Neuronal stem cell (in vitro differentiated cells): ENCODE measurements at regions not wholly inside any gene's neighbourhood (a gene's known extent, or its start where the extent isn't known, plus 50 kb on each side); places are given as distances from the start of the nearest gene placed in this dataset.

Experiments used
- DNase-seq: peaks from one replicate; pipeline ENCODE4 v3.0.0-alpha.2; 2013; ENCODE audit warnings: low spot score
- H2AFZ ChIP-seq: one replicate; pipeline ENCODE4 v1.6.1; 2013; ENCODE audit warnings: mild to moderate bottlenecking, low read length, inconsistent platforms
- H2AK5ac ChIP-seq: 2 replicates; pipeline ENCODE4 v1.6.1; 2013; ENCODE audit warnings: low read depth, mild to moderate bottlenecking, inconsistent platforms, low read length, moderate library complexity, mixed read lengths
- H2BK120ac ChIP-seq: 2 replicates; pipeline ENCODE4 v1.6.1; 2013; ENCODE audit warnings: low read depth, mild to moderate bottlenecking, inconsistent platforms, low read length, moderate library complexity, mixed read lengths
- H2BK12ac ChIP-seq: one replicate; pipeline ENCODE4 v1.6.1; 2013; ENCODE audit warnings: low read length, inconsistent platforms
- H2BK15ac ChIP-seq: 2 replicates; pipeline ENCODE4 v1.6.1; 2013; ENCODE audit warnings: mild to moderate bottlenecking, low read length, inconsistent platforms, mixed read lengths
- H2BK5ac ChIP-seq: one replicate; pipeline ENCODE4 v1.6.1; 2013; ENCODE audit warnings: inconsistent platforms, mild to moderate bottlenecking, low read length, moderate library complexity
- H3K14ac ChIP-seq: one replicate; pipeline ENCODE4 v1.6.1; 2013; ENCODE audit warnings: low read length, inconsistent platforms
- H3K18ac ChIP-seq: 2 replicates; pipeline ENCODE4 v1.6.1; 2013; ENCODE audit warnings: low read length, inconsistent platforms
- H3K23ac ChIP-seq: 2 replicates; pipeline ENCODE4 v1.6.1; 2013; ENCODE audit warnings: low read depth, mild to moderate bottlenecking, mixed read lengths, low read length, inconsistent platforms; ENCODE audit not compliant: poor library complexity
- H3K27ac ChIP-seq: replicated peaks from 3 replicates; pipeline ENCODE4 v1.5.1; 2013; ENCODE audit warnings: low read length, inconsistent platforms
- H3K27me3 ChIP-seq, 3 experiments: 2 replicates each; pipeline ENCODE4 v1.6.1; 2013; ENCODE audit warnings: low read length in 3 of 3, mild to moderate bottlenecking in 2 of 3, inconsistent platforms in 1 of 3, low read depth in 1 of 3, mixed read lengths in 1 of 3, moderate library complexity in 1 of 3; ENCODE audit not compliant: control insufficient read depth in 3 of 3, insufficient read depth in 3 of 3
- H3K36me3 ChIP-seq, 2 donors: replicated peaks in 1 of 2; 2 replicates each; pipeline ENCODE4 v1.6.1; 2013; ENCODE audit warnings: low read length in 2 of 2; ENCODE audit not compliant: control insufficient read depth in 2 of 2, insufficient read depth in 2 of 2
- H3K4ac ChIP-seq: 2 replicates; pipeline ENCODE4 v1.6.1; 2013; ENCODE audit warnings: inconsistent platforms, mild to moderate bottlenecking, low read length, moderate library complexity
- H3K4me1 ChIP-seq, 2 donors: 1 replicate in 1 of 2; 2 replicates in 1 of 2; pipeline ENCODE4 v1.6.1; 2013; ENCODE audit warnings: low read length in 2 of 2, low read depth in 1 of 2; ENCODE audit not compliant: control insufficient read depth in 2 of 2, insufficient read depth in 1 of 2
- H3K4me2 ChIP-seq: one replicate; pipeline ENCODE4 v1.6.1; 2013; ENCODE audit warnings: mild to moderate bottlenecking, low read length, inconsistent platforms; ENCODE audit not compliant: insufficient read depth, poor library complexity, severe bottlenecking
- H3K4me3 ChIP-seq, 2 donors: 2 replicates each; pipeline ENCODE4 v1.5.1; 2013; ENCODE audit warnings: low read length in 2 of 2, mild to moderate bottlenecking in 2 of 2, inconsistent platforms in 1 of 2, moderate library complexity in 1 of 2
- H3K79me1 ChIP-seq: one replicate; pipeline ENCODE4 v1.6.1; 2013; ENCODE audit warnings: low read depth, mild to moderate bottlenecking, inconsistent platforms, low read length, moderate library complexity
- H3K9ac ChIP-seq: one replicate; pipeline ENCODE4 v1.6.1; 2013; ENCODE audit warnings: mild to moderate bottlenecking, low read depth, low read length, inconsistent platforms; ENCODE audit not compliant: poor library complexity
- H3K9me3 ChIP-seq, 2 donors: replicated peaks in 1 of 2; 2 replicates each; pipeline versions ENCODE3 to v1.6.1; 2013; ENCODE audit warnings: low read length in 2 of 2, mild to moderate bottlenecking in 2 of 2, inconsistent platforms in 1 of 2, low read depth in 1 of 2, mixed read lengths in 1 of 2, moderate library complexity in 1 of 2; ENCODE audit not compliant: control insufficient read depth in 2 of 2, insufficient read depth in 1 of 2
- H4K8ac ChIP-seq: one replicate; pipeline ENCODE4 v1.6.1; 2013; ENCODE audit warnings: low read depth, mild to moderate bottlenecking, inconsistent platforms, low read length, moderate library complexity
- H4K91ac ChIP-seq: one replicate; pipeline ENCODE4 v1.6.1; 2013; ENCODE audit warnings: low read length, low read depth, mild to moderate bottlenecking, inconsistent platforms; ENCODE audit not compliant: poor library complexity
- WGBS, 2 donors: extraction: QIAGEN DNeasy Blood & Tissue Kit; methylation state at CpG; one replicate each; pipeline ENCODE4 v1.1.7; 2013; ENCODE audit warnings: missing lambda C conversion rate in 2 of 2, mixed read lengths in 1 of 2; ENCODE audit not compliant: insufficient read length in 2 of 2, insufficient replicate concordance in 1 of 2; ENCODE audit errors: extremely low coverage in 2 of 2; 5-methylcytosine and 5-hydroxymethylcytosine counted together

GRCh38 chr20:47867831-47868230, 82.5 kb upstream of the SULF2 start:
- Histone ChIP-seq H2AFZ (no peak overlapping the region), H3K4ac (no peak overlapping the region), H3K4me3 (no peak overlapping the region), H3K18ac (peak overlapping the region; percentile 42), H4K8ac (no peak overlapping the region), H3K79me1 (no peaks in the 10 kb centered on the region), H3K4me2 (no peak overlapping the region), H4K91ac (no peak overlapping the region), H3K27me3 (peaks cover 0 to 13% (median 0%) of the 10 kb centered on the region in 3 experiments), H3K9me3 (no peaks in the 10 kb centered on the region), H3K9ac (no peak overlapping the region), H2AK5ac (peak overlapping the region; percentile 9), H2BK15ac (peak overlapping the region; percentile 5), H2BK12ac (no peak overlapping the region), H3K36me3 (no peaks in the 10 kb centered on the region), H3K14ac (no peak overlapping the region), H2BK120ac (no peak overlapping the region), H2BK5ac (no peak overlapping the region), H3K27ac (no peak overlapping the region), H3K23ac (no peak overlapping the region), H3K4me1 (no peaks in the 10 kb centered on the region)
- no CpG with 5 or more reads among the region's 15 CpGs for WGBS, 2 donors
- DNase-seq, result no peak

GRCh38 chr20:47866480-47866879, 81.2 kb upstream of the SULF2 start:
- Histone ChIP-seq H3K4me3 (no peak overlapping the region), H4K91ac (no peak overlapping the region), H3K14ac (no peak overlapping the region), H3K4me2 (no peak overlapping the region), H2AFZ (no peak overlapping the region), H3K23ac (no peak overlapping the region), H2BK5ac (no peak overlapping the region), H2BK15ac (peak overlapping the region; percentile 39), H2AK5ac (peak overlapping the region; percentile 23), H4K8ac (no peak overlapping the region), H3K4me1 (no peaks in the 10 kb centered on the region), H3K27me3 (peaks cover 0 to 10% (median 0%) of the 10 kb centered on the region in 3 experiments), H3K18ac (peak overlapping the region; percentile 23), H2BK12ac (no peak overlapping the region), H3K27ac (no peak overlapping the region), H3K9ac (no peak overlapping the region), H3K4ac (no peak overlapping the region), H3K9me3 (no peaks in the 10 kb centered on the region), H3K36me3 (no peaks in the 10 kb centered on the region), H3K79me1 (no peaks in the 10 kb centered on the region), H2BK120ac (no peak overlapping the region)
- no CpG with 5 or more reads among the region's 10 CpGs for WGBS, 2 donors
- DNase-seq, result no peak

GRCh38 chr20:47865912-47866311, 80.6 kb upstream of the SULF2 start:
- WGBS, 2 donors, result no CpG with 5 or more reads among the region's 9 CpGs
- Histone ChIP-seq H3K4me3 (no peak overlapping the region), H3K27ac (no peak overlapping the region), H3K9ac (no peak overlapping the region), H3K4me2 (no peak overlapping the region), H3K9me3 (no peaks in the 10 kb centered on the region), H3K36me3 (no peaks in the 10 kb centered on the region), H2BK15ac (no peak overlapping the region), H2AFZ (no peak overlapping the region), H2AK5ac (no peak overlapping the region), H3K27me3 (peaks cover 0 to 10% (median 0%) of the 10 kb centered on the region in 3 experiments), H3K14ac (no peak overlapping the region), H2BK12ac (no peak overlapping the region), H4K8ac (no peak overlapping the region), H3K4ac (no peak overlapping the region), H3K4me1 (no peaks in the 10 kb centered on the region), H3K79me1 (no peaks in the 10 kb centered on the region), H3K18ac (no peak overlapping the region), H4K91ac (no peak overlapping the region), H2BK5ac (no peak overlapping the region), H3K23ac (no peak overlapping the region), H2BK120ac (no peak overlapping the region)
- DNase-seq, result no peak

- Histone ChIP-seq H2BK15ac (no peak overlapping the region), H3K4me1 (no peaks in the 10 kb centered on the region), H3K4me3 (no peak overlapping the region), H3K9me3 (no peaks in the 10 kb centered on the region), H4K91ac (no peak overlapping the region), H2AK5ac (no peak overlapping the region), H3K36me3 (no peaks in the 10 kb centered on the region), H3K27ac (no peak overlapping the region), H2AFZ (no peak overlapping the region), H3K23ac (no peak overlapping the region), H3K4ac (no peak overlapping the region), H3K79me1 (no peaks in the 10 kb centered on the region), H2BK120ac (no peak overlapping the region), H3K9ac (no peak overlapping the region), H3K18ac (no peak overlapping the region), H3K14ac (no peak overlapping the region), H4K8ac (no peak overlapping the region), H3K27me3 (peaks cover 0 to 10% (median 0%) of the 10 kb centered on the region in 3 experiments), H2BK5ac (no peak overlapping the region), H2BK12ac (no peak overlapping the region), H3K4me2 (no peak overlapping the region)
- no CpG with 5 or more reads among the region's 5 CpGs for WGBS, 2 donors
- DNase-seq, result no peak
These were observed 80.2 kb upstream of the SULF2 start for GRCh38 chr20:47865451-47865850.
